Retinal pigment epithelial cell (primary cell): ENCODE measurements at regions not wholly inside any gene's neighbourhood (a gene's known extent, or its start where the extent isn't known, plus 50 kb on each side); places are given as distances from the start of the nearest gene placed in this dataset.

Source experiments
- DNase-seq: peaks from one replicate; pipeline ENCODE4 v3.0.0-alpha.2; 2010; ENCODE audit warnings: low read depth
- H3K4me3 ChIP-seq: 2 replicates; pipeline ENCODE4 v1.5.1; 2011; ENCODE audit warnings: mild to moderate bottlenecking, low read length, control low read depth, moderate library complexity
- TF ChIP-seq, protein P1 (sequence below): conservative IDR thresholded peaks from 2 replicates; pipeline ENCODE4 v1.5.1; 2011; ENCODE audit warnings: low read depth, low read length, control low read depth, inconsistent platforms

DNA sequence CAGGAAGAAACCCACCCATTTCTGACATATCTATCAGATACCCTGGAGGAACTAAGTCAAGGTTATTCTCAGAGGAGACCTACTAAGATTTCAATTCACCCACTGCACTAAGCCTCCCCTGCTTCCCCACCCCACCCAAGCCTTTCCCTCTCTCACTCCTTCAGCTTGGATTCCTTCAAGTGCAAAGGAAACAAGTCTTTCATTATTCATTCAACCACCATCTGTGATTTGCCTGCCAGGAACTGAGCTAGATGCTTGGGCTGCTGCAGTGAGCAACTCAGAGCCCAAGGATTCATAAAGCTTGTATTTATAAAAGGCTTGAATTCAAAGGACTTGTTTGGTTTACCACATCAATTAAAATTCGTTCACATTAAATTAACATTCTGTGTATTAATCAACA, 161.3 kb downstream of the GXYLT1 start:
- TF ChIP-seq, protein P1, sequence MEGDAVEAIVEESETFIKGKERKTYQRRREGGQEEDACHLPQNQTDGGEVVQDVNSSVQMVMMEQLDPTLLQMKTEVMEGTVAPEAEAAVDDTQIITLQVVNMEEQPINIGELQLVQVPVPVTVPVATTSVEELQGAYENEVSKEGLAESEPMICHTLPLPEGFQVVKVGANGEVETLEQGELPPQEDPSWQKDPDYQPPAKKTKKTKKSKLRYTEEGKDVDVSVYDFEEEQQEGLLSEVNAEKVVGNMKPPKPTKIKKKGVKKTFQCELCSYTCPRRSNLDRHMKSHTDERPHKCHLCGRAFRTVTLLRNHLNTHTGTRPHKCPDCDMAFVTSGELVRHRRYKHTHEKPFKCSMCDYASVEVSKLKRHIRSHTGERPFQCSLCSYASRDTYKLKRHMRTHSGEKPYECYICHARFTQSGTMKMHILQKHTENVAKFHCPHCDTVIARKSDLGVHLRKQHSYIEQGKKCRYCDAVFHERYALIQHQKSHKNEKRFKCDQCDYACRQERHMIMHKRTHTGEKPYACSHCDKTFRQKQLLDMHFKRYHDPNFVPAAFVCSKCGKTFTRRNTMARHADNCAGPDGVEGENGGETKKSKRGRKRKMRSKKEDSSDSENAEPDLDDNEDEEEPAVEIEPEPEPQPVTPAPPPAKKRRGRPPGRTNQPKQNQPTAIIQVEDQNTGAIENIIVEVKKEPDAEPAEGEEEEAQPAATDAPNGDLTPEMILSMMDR: no peak
- no peak overlapping the region for H3K4me3 ChIP-seq

DNA sequence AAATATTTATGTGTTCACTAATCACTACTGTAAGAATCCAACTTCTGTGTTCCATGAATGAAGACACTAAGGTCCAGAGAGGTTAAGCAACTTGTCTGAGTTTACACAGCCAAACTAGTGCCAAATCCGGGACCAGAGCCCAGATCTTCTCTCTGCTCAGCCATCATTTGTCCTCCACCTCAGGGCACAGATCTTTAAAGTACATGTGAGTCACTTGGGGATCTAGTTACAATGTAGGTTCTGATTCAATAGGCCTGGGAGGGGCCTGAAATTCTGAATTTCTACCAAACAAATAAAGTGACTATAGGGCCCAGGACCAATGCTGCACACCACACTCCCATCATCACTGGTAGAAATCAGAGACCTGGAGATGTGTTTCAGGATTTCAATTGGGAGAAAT, 162.9 kb downstream of the GXYLT1 start:
- no peak overlapping the region for H3K4me3 ChIP-seq
- TF ChIP-seq, protein P1: no peak
- DNase-seq: no peak

More for the DNA sequence above, 161.3 kb downstream of the GXYLT1 start:
- no peak for DNase-seq

DNA sequence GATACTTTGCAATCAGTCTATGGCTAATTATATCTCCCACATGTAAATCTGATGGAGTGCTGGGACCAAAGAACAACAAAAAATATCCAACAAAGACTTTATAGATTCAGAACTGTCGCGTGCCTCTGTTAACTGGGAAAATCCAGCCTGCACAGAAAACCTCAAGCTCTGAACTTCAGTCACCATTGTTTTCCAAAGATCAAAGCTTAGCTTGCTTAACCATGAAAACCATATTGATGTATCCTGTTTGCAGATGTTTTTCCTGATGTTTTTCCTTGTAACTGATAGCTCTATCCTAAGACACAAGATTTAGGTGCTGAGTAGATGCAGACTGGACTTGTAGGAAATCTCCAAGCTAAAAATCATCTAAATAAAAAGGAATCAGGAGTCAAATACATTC, 163.7 kb downstream of the GXYLT1 start:
- no peak overlapping the region for H3K4me3 ChIP-seq
- DNase-seq: no peak
- TF ChIP-seq, protein P1: no peak

DNA sequence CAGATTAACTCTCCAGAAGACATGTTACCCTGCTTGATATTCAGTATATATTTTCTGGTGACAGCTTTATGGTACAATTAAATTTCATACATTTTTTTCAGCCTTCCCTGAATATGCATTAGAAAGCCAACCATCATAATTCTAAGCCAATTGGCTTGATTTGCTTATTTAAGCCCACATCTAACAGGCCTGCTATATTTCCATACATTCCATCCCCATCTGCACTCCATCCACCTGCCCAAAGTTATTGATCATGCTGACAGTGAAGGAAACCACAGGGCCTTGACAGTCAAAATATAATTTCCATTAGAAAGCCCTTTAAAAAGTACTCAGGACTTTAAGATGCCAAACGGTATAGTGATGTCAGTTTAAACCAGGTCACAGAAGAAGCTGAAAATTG, 164.3 kb downstream of the GXYLT1 start:
- TF ChIP-seq, protein P1: no peak
- no peak overlapping the region for H3K4me3 ChIP-seq
- DNase-seq: no peak

DNA sequence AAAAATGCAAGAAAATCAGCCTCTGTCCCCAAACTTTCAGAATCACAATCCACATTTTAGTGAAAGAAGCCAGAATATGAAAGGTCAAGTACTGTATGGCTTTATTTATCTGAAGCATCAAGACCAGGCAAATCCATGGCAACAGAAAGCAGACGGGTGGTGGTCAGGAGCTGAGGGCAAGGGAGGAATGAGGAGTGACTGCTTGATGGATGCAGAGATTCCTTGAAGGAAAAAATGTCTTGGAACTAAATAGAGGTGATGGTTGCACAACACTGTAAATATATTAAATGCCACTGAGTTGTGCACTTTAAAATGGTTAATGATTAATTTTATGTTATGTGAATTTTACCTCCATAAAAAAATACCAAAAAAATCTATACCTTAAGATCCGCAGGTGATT, 165.1 kb downstream of the GXYLT1 start:
- TF ChIP-seq, protein P1: no peak
- no peak overlapping the region for H3K4me3 ChIP-seq
- DNase-seq: no peak

DNA sequence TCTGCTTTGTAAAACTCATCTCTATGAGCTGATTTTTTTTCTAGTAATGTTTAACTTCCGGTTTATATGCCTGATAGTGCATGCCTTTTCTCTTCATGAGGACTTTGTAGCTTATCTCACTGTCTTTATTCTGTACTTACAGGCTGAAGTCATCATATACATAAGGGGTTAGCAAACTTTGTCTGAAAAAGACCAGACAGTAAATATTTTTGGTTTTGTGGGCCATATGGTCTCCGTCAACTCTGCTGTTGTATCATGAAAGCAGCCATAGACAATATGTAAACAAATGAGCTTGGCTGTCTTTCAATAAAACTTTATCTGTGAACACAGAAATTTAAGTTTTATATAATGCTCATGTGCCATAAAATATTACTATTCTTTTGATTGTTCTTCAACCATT, 172.1 kb downstream of the GXYLT1 start:
- no peak overlapping the region for H3K4me3 ChIP-seq
- no peak for DNase-seq
- TF ChIP-seq, protein P1: no peak

DNA sequence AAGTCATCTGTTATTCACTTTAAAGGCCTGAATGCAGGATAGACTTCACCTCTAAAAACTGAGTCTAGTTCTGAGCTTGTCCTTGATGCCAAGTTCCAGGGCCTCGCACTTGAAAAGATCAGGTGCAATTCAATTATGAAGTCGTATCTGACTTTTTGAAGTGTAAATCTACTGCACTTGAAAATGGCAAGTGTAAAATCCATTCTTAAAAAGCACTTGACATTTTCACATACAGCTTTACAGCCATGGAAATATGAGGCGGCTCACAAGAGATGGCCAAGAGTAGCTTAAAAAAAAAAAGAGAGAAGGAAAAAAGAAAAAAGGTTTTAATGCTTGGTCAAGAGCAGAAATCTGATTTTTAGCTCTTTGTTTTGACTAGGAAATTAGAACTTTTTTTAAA, 172.5 kb downstream of the GXYLT1 start:
- no peak for DNase-seq
- no peak overlapping the region for H3K4me3 ChIP-seq
- TF ChIP-seq, protein P1: no peak
